ENCODE measurements at regions not wholly inside any gene's neighbourhood (a gene's known extent, or its start where the extent isn't known, plus 50 kb on each side); places are given as distances from the start of the nearest gene placed in this dataset.

DNA sequence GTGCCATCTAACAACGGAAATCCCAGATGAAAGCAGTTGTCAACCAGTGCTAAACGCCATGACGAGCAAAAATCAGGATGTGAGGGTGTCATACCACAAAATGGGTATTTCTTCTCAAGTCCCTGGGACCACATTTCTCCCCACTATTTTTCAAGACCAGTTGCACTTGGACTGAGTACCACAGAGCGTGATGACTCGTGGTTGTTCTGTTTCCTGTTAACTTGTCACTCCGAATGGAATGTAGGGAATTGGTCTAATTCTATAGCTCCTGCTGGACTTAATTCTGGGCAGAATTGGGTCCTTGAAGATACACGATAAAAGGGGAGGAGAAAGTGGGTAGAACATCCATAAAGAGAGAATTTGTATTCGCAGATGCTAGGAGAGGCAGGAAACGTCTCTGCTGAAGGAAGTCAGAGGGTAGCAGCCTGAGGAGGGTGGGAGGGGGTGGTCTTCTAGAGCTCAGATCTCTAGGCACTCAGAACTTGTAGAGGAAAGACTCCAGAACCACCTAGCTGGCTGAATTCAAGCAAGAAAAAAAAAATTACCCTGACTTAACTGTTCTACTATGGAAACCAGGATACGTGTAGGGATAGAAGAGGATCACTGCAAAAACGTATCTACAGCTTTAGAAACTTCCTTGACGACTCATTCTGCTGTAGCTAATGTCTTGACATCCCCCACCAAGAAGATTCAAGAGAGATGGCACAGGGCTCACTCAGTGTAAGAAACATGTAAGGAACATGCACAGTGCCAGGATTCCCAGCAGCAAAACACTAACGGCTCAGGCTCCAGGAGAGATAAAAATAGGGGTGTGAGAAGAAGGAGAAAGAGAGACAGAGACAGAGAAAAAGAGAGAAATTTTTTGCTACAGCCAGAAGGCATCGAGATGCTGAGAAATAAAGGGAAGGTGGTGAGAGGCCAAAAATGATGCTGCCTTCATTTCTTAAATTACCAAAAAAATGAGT lies 494.7 kb downstream of the CD83 start:
- H3K4me3 ChIP-seq (ENCODE audit: low read depth, low read length) = no peak overlapping the region
- peak; percentile 16 for DNase-seq (ENCODE audit: low read depth)
- H3K36me3 ChIP-seq (ENCODE audit: control insufficient read depth, insufficient read depth, low read length) = no peaks in the 10 kb centered on the region
- TF ChIP-seq, protein P1, sequence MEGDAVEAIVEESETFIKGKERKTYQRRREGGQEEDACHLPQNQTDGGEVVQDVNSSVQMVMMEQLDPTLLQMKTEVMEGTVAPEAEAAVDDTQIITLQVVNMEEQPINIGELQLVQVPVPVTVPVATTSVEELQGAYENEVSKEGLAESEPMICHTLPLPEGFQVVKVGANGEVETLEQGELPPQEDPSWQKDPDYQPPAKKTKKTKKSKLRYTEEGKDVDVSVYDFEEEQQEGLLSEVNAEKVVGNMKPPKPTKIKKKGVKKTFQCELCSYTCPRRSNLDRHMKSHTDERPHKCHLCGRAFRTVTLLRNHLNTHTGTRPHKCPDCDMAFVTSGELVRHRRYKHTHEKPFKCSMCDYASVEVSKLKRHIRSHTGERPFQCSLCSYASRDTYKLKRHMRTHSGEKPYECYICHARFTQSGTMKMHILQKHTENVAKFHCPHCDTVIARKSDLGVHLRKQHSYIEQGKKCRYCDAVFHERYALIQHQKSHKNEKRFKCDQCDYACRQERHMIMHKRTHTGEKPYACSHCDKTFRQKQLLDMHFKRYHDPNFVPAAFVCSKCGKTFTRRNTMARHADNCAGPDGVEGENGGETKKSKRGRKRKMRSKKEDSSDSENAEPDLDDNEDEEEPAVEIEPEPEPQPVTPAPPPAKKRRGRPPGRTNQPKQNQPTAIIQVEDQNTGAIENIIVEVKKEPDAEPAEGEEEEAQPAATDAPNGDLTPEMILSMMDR (IDR thresholded peaks at IDR 0.05; ENCODE audit: insufficient read depth, low read length, poor library complexity, severe bottlenecking) = no peak
- H3K27me3 ChIP-seq (ENCODE audit: control insufficient read depth, insufficient read depth, low read length) = no peaks in the 10 kb centered on the region

DNA sequence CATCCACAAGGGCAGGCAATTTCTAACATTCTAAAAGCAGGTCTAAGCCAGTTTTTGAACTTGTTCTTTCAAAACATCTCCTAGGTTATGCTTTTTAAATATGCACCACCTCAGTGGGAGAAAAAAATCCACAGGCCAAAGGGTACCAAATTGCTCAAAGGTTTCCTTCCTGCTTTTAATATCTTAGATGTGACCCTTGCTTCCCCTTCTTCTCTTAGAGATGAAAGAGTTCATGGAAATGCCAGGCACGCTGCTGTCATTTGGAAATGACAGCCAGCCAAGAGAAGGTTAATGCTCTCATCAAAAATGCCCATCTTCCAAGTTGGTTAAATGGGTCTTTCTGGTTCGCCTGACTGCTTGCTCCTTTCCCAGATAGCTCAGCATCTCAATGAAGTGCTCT lies 497.1 kb downstream of the CD83 start:
- TF ChIP-seq, protein P1 (IDR thresholded peaks at IDR 0.05; ENCODE audit: insufficient read depth, low read length, poor library complexity, severe bottlenecking) = no peak
- H3K27me3 ChIP-seq (ENCODE audit: control insufficient read depth, insufficient read depth, low read length) = no peaks in the 10 kb centered on the region
- no peak for DNase-seq (ENCODE audit: low read depth)
- H3K36me3 ChIP-seq (ENCODE audit: control insufficient read depth, insufficient read depth, low read length) = no peaks in the 10 kb centered on the region
- no peak overlapping the region for H3K4me3 ChIP-seq (ENCODE audit: low read depth, low read length)

DNA sequence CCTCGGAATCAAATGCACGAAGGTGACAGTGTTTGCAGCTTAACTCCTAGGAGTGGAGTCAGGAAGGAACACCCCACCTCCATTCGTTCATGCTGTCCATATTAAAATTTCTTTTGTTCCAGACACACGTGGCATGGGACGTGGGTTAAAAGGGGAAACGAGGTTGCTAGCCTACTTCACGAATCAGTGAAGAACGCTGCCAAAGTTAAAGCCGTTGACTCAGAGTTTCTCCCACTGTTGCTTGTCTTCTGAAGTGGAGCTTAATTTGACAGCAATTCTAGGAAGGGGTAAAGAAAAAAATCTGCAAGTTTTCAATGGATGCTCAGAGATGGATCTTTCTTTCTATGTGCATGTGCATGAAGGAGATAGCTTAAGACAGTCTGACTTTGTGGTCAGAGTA lies 499.1 kb downstream of the CD83 start:
- DNase-seq (ENCODE audit: low read depth) = no peak
- Histone ChIP-seq H3K36me3 (ENCODE audit: control insufficient read depth, insufficient read depth, low read length) (no peaks in the 10 kb centered on the region), H3K27me3 (ENCODE audit: control insufficient read depth, insufficient read depth, low read length) (no peaks in the 10 kb centered on the region), H3K4me3 (ENCODE audit: low read depth, low read length) (no peak overlapping the region)
- TF ChIP-seq, protein P1 (IDR thresholded peaks at IDR 0.05; ENCODE audit: insufficient read depth, low read length, poor library complexity, severe bottlenecking) = no peak

DNA sequence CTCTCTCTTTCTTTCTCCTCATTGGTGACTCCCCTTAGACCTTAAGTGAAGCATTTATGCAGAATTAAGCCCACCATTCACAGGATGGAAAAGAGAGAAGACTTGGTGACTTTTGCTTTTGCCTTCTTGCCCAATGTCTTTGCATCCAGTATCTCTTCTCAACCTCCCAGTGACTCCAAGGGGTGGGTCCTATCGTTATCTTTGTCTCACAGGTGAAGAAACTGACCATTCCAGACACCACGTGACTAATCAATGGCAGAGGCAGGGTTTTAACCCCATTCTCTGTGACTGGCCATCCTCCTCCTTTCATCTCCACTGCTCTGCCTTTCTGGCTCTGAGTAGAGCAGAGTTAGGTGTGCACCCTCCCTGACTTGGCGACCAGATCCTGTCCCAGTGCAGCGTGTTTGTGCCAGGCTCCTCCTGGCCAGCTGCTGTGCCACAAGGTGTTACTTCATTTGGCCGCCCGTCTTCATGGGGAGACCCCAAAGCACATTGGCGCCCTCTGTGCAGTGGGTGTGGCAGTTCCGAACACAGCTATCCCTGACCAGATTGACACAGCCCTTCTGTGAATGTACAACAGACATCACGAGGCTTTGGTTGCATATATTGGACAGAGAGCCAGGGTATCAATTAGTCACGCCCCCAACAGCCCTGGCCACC lies 501.3 kb downstream of the CD83 start:
- Histone ChIP-seq H3K27me3 (ENCODE audit: control insufficient read depth, insufficient read depth, low read length) (no peaks in the 10 kb centered on the region), H3K4me3 (ENCODE audit: low read depth, low read length) (no peak overlapping the region), H3K36me3 (ENCODE audit: control insufficient read depth, insufficient read depth, low read length) (no peaks in the 10 kb centered on the region)
- no peak for DNase-seq (ENCODE audit: low read depth)
- TF ChIP-seq, protein P1 (IDR thresholded peaks at IDR 0.05; ENCODE audit: insufficient read depth, low read length, poor library complexity, severe bottlenecking) = no peak

DNA sequence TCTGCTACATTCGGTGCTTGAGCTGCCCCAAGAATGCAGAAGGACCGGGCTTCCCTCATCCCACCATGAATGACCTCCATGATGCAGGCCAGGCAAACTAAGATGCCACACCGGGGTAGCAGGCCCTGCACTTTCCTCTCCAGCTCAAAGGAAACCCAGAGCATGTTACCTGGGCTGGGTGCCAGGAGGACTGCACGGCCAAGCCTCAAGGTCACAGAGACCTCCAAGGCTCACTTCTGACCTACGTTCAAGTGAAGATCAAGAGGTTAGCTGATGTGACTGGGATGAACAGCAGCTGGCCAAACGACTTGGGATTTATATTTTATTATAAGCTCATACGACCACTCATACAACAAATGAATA lies 501.8 kb downstream of the CD83 start:
- Histone ChIP-seq H3K27me3 (ENCODE audit: control insufficient read depth, insufficient read depth, low read length) (no peaks in the 10 kb centered on the region), H3K4me3 (ENCODE audit: low read depth, low read length) (no peak overlapping the region), H3K36me3 (ENCODE audit: control insufficient read depth, insufficient read depth, low read length) (no peaks in the 10 kb centered on the region)
- TF ChIP-seq, protein P1 (IDR thresholded peaks at IDR 0.05; ENCODE audit: insufficient read depth, low read length, poor library complexity, severe bottlenecking) = no peak
- no peak for DNase-seq (ENCODE audit: low read depth)
